Activated T-cell treated with anti-CD3 and anti-CD28 coated beads, Interleukin-2, amount 50 U/mL, for 1 hour (primary cell): ENCODE measurements at regions not wholly inside any gene's neighbourhood (a gene's known extent, or its start where the extent isn't known, plus 50 kb on each side); places are given as distances from the start of the nearest gene placed in this dataset.

Source experiments
- DNase-seq: peaks from one replicate; pipeline ENCODE4 v3.0.0-alpha.2; 2020

DNA sequence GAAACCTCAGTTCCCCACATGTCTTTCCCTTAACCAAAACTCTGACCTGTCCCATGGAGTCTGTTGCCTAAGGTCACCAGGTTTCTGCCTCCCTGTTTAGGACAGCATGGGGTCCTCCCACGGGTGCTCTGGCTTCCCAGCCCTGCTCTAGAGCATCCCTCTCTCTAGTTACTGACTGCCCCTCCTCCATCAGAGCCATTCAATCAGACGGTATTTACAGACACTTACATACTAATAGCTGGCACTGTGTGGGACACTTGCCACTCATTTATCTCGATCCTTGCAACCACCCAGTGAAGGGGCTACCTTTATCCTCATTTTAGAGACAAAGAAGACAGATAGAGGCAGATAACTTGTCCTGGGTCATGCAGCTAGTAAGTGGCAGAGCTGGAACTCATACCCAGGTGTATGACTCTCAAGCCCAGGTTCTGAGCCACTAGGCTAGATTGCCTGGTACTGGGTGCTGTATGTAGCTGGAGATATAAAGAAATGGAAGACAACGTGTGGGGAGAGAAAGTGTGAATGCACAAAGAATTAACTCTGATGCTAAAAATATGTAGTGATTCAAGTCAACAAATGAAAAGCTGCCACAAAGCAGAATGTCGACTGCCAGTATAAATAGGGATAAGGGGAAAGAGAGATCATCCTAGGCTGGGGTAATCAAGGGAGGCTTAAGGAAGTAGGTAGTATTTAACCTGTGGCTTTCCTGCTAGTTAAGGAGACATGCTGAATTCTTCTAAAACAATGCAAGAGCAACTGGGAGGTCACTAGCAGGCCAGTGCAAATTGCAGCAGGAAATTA is 52.5 kb upstream of the PDE8B start:
- DNase-seq: no peak

DNA sequence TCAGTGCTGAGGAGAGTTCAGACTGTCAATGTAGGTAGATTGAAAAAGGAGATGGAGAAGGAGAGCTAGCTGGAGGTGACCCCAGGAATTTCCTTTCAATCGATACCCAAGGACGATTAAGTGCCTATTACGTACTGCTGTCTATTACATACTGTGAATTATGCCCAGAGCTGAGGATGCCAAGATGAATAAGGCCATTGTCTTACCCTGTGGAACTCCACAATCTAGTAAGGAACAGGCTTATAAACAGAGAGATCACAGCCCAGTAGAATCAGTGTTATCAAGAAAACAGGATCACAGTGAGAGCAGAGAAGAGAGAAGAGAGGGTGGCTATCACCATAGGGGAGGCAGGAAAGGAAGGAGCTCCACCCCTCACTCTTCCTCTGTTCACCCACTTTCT is 54.1 kb upstream of the PDE8B start:
- no peak for DNase-seq

DNA sequence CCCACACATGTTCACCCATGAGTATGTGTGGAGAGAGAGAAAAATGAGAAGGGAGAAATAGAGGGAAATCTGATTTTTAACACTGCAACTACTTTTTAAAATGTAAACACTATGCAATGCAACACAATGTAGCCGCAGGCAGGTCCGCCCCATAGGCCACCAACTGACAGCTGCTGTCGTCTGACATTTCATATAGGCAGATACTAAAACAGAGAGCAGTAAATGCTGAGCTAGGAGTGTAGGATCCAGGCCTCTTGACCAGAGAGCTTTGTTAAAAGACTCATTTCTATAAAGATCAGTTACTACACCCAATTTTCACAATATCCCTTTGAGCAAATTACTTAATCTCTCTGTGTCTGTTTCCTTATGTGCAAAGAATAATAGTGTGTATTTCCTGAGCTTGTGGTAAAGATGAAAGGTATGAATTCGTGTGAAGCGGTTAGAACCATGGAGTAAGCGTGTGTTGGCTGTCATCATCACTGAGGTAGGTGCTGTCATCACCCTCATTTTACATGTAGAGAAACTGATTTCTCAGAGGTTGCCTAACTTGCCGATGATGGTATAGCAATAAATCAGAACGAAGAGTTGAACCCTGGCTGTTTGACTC is 55.2 kb upstream of the PDE8B start:
- peak; percentile 24 for DNase-seq

DNA sequence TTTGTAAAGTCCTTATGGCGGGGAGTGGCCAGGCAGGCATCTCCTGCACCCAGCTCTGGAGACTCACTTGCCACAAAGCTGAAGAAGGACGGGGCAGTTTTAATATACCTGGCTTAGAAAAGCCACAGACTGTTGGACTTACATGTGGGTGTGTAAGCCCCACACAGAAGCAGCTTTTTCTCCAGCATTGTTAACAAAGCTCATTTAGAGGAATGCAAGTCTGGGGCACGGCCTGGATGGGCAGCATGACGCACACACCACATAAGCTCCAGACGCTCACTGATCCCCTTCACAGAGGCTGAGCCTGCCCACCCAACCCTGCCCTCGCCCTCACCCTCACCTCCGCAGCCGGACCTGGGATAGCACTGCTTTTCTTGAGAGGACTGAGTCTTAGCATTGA is 58.0 kb upstream of the PDE8B start:
- DNase-seq: no peak

DNA sequence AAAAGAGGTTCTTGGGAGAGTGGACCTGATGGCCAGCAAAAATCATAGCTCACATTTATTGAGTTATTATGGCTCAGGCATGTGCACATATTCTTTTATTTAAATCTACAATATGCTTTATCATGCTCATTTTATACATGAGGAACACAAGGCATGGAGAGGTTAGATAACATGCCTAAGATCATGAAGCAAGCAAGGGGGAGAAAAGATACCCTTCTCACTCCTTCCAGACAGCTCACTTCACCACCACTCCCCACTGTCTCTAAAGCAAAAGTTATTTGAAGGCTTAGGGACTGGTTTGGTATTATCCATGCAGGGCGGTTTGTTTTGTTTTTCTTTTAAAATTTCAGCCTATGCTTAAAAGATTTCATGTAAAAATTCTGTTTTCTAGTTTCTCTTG is 59.0 kb upstream of the PDE8B start:
- DNase-seq: no peak

DNA sequence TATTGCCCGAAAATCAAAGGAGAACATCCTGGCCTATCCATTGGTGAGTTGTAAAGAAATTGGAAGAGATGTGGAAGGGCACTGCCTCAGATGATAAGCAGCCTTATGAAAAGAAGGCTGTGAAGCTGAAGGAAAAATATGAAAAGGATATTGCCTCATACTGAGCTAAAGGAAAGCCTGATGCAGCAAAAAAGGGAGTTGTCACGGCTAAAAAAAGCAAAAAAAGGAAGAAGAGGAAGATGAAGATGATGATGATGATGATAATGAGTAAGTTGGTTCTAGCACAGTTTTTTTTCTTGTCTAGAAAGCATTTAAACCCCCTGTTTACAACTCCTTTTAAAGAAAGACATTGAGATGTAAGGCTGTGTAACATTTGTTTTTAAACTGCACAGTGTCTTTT is 59.8 kb upstream of the ZBED3 start:
- no peak for DNase-seq

DNA sequence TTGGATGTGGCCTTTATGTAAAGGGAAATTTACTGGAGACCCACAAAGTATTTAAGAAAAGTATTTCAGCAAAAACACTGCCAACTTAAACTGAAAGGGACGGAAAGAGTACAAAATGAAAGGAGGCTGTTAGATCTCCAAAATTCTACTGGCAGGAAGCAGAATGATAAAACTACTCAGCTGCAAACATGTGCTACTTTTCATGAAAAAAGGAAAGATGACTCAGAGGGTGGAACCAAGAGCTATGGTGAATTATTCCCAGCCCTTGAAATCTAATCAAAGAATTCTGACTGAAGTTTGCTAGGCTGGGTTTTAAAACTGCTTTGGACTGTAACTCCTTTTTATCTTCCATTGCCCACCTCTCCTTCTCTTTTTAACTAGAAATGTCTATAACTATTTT is 58.6 kb upstream of the ZBED3 start:
- DNase-seq: no peak

DNA sequence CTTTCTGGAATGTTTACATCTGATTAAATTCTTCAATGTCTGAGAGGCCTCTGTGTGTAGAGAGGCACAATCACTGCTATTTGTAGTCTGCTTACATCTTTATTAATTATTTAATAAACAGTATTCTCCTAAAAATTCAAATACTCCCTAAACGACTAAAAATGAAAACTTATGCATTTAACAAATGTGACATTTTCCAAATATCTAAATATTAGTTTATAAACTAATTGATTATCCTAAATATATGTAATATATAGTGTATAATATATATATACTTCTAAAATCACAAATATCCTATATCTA is 57.7 kb upstream of the ZBED3 start:
- no peak for DNase-seq

DNA sequence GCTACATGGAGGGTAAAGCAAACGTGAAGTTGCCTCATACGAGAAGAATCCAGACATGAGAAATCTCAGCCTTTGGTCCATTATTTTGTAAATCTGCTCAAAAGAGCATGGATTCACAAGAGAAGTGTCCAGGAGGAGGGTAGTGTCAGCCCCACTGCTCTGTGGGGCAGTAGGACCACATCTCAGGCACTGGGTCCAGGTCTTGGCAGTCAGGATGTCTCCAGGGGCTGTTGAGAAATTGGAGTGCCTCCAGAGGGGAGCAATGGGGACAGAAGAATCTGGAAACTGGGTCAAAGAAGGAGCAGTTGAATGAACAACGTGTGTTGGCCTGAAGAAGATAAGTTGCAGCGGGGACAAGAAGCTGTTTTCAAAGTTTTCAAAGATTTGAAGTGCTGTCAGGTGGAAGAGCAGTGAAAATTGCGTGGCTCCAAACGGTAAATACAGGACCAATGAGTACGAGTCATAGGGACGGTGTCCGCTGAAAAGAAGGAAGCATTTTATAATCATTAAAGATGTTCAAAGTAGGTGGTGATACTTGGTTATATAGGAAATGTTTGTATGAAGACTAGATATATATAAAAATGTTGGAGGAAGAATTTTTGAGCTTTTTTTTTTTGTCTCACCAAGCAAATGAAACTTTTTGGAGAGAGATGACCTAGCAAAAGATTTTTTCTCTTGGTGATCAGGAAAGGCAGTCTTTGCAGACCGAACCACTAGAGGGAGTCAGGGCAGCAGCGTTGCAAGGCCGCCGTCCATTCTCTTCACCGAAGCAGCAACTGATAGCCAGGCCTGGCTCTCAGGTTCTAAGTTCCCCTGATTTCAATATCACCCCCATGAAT is 57.1 kb upstream of the ZBED3 start:
- DNase-seq: peak; percentile 49

DNA sequence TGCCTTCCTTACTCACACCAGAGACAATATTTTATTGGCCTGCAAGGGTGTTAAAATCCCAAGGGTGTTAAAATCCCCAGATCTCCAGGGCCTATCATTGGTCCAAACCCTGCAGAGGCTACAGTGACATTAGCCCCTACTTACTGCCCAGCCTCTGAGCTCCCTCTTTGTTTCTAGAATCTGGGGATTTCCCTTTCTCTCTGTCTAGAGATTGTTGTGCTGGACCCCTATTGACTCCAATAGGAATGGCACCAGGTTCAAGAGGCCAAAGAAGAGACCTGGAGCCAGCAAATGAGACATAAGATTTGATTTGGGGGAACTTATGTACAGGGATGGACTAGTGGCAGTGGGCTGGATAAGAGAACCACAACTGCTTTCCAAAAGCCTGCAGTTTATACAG is 53.3 kb upstream of the ZBED3 start:
- DNase-seq: no peak

DNA sequence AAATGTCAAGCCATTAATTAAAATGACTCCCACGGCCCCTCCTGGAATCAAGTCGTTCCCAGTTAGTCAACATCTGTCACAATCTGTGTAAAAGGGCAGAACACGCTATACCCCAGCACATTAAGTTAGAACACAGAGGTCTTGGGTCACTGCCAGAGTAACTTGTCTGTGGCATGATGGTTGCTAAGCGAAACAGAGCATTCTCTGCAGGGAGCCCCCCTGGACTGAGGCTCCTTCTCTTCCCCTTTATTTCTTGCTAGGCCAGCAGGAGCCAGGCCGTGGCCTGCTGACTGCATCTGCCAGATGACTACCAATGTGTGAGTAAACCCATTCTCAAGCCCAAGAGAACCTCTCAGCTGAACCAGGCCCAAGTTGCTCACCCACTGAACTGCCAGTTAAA is 51.9 kb upstream of the ZBED3 start:
- no peak for DNase-seq
